ENCODE measurements at regions not wholly inside any gene's neighbourhood (a gene's known extent, or its start where the extent isn't known, plus 50 kb on each side); places are given as distances from the start of the nearest gene placed in this dataset.

DNA sequence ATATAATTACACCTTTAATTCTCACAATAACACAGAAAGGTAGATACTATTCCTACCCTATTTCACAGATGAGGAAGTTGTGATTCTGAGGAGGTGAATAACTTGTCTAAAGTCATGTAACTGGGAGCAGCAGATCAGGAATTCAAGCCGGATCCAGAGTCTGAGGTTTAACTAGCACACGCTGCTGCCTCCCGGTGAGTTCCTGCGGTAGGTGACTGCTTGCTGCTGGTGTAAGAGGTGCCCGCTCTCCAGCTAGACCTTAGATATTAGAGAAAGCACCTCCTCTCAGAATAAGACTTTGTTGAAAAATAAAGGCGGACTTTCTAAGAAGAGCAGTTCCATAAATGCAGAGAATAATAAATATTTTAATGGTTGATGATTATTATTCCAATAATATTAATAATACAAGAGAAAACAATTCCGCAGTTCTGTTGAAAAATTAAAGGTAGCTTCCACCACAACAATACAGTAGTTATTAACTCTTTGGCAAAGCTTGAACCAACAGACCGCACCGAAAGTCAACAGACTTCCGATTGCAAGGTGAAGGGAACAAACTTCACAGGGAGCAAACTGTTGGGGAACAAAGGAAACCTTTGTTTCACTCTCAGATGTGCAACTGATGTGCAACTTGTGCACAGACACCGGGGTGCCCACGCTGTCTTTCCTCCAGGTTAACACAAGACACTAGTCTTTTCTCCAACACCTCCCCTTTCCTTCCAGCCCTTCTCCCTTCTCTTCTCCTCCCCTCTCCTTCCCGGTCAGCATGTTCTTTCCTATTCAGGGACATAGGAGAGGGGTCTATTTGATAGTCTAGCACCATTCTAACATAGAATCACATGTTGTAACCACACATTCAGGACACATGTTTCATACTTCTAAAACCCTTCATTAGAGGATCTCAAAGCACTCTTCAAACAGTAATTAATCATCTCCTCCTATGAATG is 73.2 kb upstream of the EGLN3 start:
- Histone ChIP-seq H3K9me3 (ENCODE audit: control insufficient read depth, insufficient read depth, low read depth, low read length) (no peaks in the 10 kb centered on the region), H3K36me3 (ENCODE audit: control insufficient read depth, insufficient read depth, low read length) (no peaks in the 10 kb centered on the region), H3K9ac (ENCODE audit: insufficient read depth, low read length) (no peak overlapping the region), H4K20me1 (ENCODE audit: control insufficient read depth, extremely low read depth, insufficient read depth, low read length) (no peaks in the 10 kb centered on the region), H3K4me2 (ENCODE audit: extremely low read depth, insufficient read depth, low read length) (no peak overlapping the region), H3K4me3 (replicated peaks in 1 of 4; ENCODE audit: control extremely low read depth in 1 of 4, insufficient read depth in 1 of 4, low read depth in 3 of 4, low read length in 4 of 4) (no peak overlapping the region), H3K27me3 (ENCODE audit: control insufficient read depth, insufficient read depth, low read length) (no peaks in the 10 kb centered on the region), H3K27ac (ENCODE audit: insufficient read depth, low read length) (no peak overlapping the region), H3K4me1 (ENCODE audit: control insufficient read depth, extremely low read depth, insufficient read depth, low read length) (no peaks in the 10 kb centered on the region), H2AFZ (ENCODE audit: low read length) (no peak overlapping the region), H3K79me2 (ENCODE audit: control insufficient read depth, insufficient read depth, low read length) (no peaks in the 10 kb centered on the region)
- TF ChIP-seq, protein P1, sequence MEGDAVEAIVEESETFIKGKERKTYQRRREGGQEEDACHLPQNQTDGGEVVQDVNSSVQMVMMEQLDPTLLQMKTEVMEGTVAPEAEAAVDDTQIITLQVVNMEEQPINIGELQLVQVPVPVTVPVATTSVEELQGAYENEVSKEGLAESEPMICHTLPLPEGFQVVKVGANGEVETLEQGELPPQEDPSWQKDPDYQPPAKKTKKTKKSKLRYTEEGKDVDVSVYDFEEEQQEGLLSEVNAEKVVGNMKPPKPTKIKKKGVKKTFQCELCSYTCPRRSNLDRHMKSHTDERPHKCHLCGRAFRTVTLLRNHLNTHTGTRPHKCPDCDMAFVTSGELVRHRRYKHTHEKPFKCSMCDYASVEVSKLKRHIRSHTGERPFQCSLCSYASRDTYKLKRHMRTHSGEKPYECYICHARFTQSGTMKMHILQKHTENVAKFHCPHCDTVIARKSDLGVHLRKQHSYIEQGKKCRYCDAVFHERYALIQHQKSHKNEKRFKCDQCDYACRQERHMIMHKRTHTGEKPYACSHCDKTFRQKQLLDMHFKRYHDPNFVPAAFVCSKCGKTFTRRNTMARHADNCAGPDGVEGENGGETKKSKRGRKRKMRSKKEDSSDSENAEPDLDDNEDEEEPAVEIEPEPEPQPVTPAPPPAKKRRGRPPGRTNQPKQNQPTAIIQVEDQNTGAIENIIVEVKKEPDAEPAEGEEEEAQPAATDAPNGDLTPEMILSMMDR (conservative IDR thresholded peaks at IDR 0.05 in 1 of 2, IDR thresholded peaks at IDR 0.05 in 1 of 2; ENCODE audit: low read depth in 1 of 2, low read length in 2 of 2) = no peak
- no peak for TF ChIP-seq EZH2 (IDR thresholded peaks at IDR 0.05; ENCODE audit: low read length, missing control alignments)
- DNase-seq (ENCODE audit: low read depth in 2 of 2) = no peak

DNA sequence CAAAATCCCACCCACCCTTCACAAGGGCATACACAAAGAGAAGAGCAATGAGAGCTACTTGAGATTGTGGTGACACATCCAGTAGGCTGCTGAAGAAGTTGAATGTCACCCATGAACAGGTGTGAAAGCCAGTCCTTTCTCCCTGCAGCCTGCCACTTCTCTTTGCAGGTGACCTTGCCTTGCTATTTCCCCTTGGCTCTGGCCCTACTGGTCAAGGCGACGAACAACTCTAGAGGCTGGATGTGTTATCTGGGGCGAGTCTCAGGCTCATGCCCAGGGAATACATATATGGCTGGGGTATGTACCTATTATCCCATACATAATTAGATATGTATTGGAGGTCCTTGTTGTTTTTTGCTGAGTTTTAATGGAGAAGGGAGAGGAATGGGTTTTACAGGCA is 70.2 kb upstream of the EGLN3 start:
- no peaks in the 10 kb centered on the region for H3K4me1 ChIP-seq (ENCODE audit: control insufficient read depth, extremely low read depth, insufficient read depth, low read length)
- H3K4me2 ChIP-seq (ENCODE audit: extremely low read depth, insufficient read depth, low read length) = no peak overlapping the region
- DNase-seq (ENCODE audit: low read depth in 2 of 2) = no peak
- no peaks in the 10 kb centered on the region for H3K9me3 ChIP-seq (ENCODE audit: control insufficient read depth, insufficient read depth, low read depth, low read length)
- H3K27ac ChIP-seq (ENCODE audit: insufficient read depth, low read length) = no peak overlapping the region
- no peaks in the 10 kb centered on the region for H3K79me2 ChIP-seq (ENCODE audit: control insufficient read depth, insufficient read depth, low read length)
- H2AFZ ChIP-seq (ENCODE audit: low read length) = no peak overlapping the region
- H3K36me3 ChIP-seq (ENCODE audit: control insufficient read depth, insufficient read depth, low read length) = no peaks in the 10 kb centered on the region
- H3K4me3 ChIP-seq (replicated peaks in 1 of 4; ENCODE audit: control extremely low read depth in 1 of 4, insufficient read depth in 1 of 4, low read depth in 3 of 4, low read length in 4 of 4) = no peak overlapping the region
- no peaks in the 10 kb centered on the region for H4K20me1 ChIP-seq (ENCODE audit: control insufficient read depth, extremely low read depth, insufficient read depth, low read length)
- no peak overlapping the region for H3K9ac ChIP-seq (ENCODE audit: insufficient read depth, low read length)
- TF ChIP-seq EZH2 (IDR thresholded peaks at IDR 0.05; ENCODE audit: low read length, missing control alignments) = no peak
- H3K27me3 ChIP-seq (ENCODE audit: control insufficient read depth, insufficient read depth, low read length) = no peaks in the 10 kb centered on the region

DNA sequence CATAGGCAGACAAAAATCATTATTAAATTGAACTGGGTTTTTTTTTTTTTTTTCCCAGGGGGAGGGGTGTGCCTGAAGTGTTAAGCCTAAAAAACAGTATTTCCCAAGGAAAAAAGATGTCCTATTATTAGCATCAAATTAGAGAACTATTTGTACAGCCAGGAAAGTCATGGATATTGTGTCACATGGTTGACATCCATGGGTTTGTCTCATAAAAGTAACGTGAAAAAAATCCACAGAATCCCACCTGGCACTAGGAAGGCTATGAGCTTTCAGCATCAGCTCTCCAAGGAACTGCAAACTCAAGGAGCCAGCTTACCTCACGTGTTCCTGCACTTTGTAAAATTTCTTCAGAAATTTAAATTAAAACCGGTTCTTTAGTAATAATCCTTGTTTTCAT is 69.1 kb upstream of the EGLN3 start:
- Histone ChIP-seq H3K9ac (ENCODE audit: insufficient read depth, low read length) (no peak overlapping the region), H2AFZ (ENCODE audit: low read length) (no peak overlapping the region), H3K4me3 (replicated peaks in 1 of 4; ENCODE audit: control extremely low read depth in 1 of 4, insufficient read depth in 1 of 4, low read depth in 3 of 4, low read length in 4 of 4) (no peak overlapping the region), H4K20me1 (ENCODE audit: control insufficient read depth, extremely low read depth, insufficient read depth, low read length) (no peaks in the 10 kb centered on the region), H3K27ac (ENCODE audit: insufficient read depth, low read length) (no peak overlapping the region), H3K4me2 (ENCODE audit: extremely low read depth, insufficient read depth, low read length) (no peak overlapping the region), H3K27me3 (ENCODE audit: control insufficient read depth, insufficient read depth, low read length) (no peaks in the 10 kb centered on the region), H3K36me3 (ENCODE audit: control insufficient read depth, insufficient read depth, low read length) (no peaks in the 10 kb centered on the region), H3K79me2 (ENCODE audit: control insufficient read depth, insufficient read depth, low read length) (no peaks in the 10 kb centered on the region), H3K4me1 (ENCODE audit: control insufficient read depth, extremely low read depth, insufficient read depth, low read length) (no peaks in the 10 kb centered on the region), H3K9me3 (ENCODE audit: control insufficient read depth, insufficient read depth, low read depth, low read length) (no peaks in the 10 kb centered on the region)
- DNase-seq (ENCODE audit: low read depth in 2 of 2) = no peak
- TF ChIP-seq, protein P1 (conservative IDR thresholded peaks at IDR 0.05 in 1 of 2, IDR thresholded peaks at IDR 0.05 in 1 of 2; ENCODE audit: low read depth in 1 of 2, low read length in 2 of 2) = no peak
- no peak for TF ChIP-seq EZH2 (IDR thresholded peaks at IDR 0.05; ENCODE audit: low read length, missing control alignments)
